ENCODE measurements at regions not wholly inside any gene's neighbourhood (a gene's known extent, or its start where the extent isn't known, plus 50 kb on each side); places are given as distances from the start of the nearest gene placed in this dataset.
"Not testable (repeated sequence)": the region's sequence is repeated elsewhere in the genome, so short reads cannot be mapped to it uniquely, and the experiment has no call there.

- Mint-ChIP-seq H3K27ac (no peak overlapping the region), H3K4me1 (no peaks in the 10 kb centered on the region), H3K9me3 (no peaks in the 10 kb centered on the region), H3K27me3 (peaks cover 3% of the 10 kb centered on the region), H3K4me3 (no peak overlapping the region), H3K36me3 (ENCODE audit: low read depth) (no peaks in the 10 kb centered on the region)
- no peak for DNase-seq
- no peak for ATAC-seq
These were observed 434.0 kb upstream of the MEIS1 start for GRCh38 chr2:66000901-66001300.

- Mint-ChIP-seq H3K4me1 (no peaks in the 10 kb centered on the region), H3K9me3 (no peaks in the 10 kb centered on the region), H3K36me3 (ENCODE audit: low read depth) (no peaks in the 10 kb centered on the region), H3K4me3 (no peak overlapping the region), H3K27ac (no peak overlapping the region), H3K27me3 (peaks cover 2% of the 10 kb centered on the region)
- DNase-seq (no peak), ATAC-seq (no peak)
These were observed 435.1 kb upstream of the MEIS1 start for GRCh38 chr2:65999796-66000195.

- Mint-ChIP-seq H3K9me3 (no peaks in the 10 kb centered on the region), H3K27ac (no peak overlapping the region), H3K4me3 (no peak overlapping the region), H3K36me3 (ENCODE audit: low read depth) (no peaks in the 10 kb centered on the region), H3K27me3 (no peaks in the 10 kb centered on the region), H3K4me1 (no peaks in the 10 kb centered on the region)
- ATAC-seq (no peak), DNase-seq (no peak)
These were observed 435.8 kb upstream of the MEIS1 start for GRCh38 chr2:65999103-65999502.

- no peaks in the 10 kb centered on the region for H3K36me3 Mint-ChIP-seq (ENCODE audit: low read depth)
- DNase-seq: no peak
- no peak for ATAC-seq
- no peak overlapping the region for H3K4me3 Mint-ChIP-seq
- H3K4me1 Mint-ChIP-seq: no peaks in the 10 kb centered on the region
- no peak overlapping the region for H3K27ac Mint-ChIP-seq
- H3K27me3 Mint-ChIP-seq: no peaks in the 10 kb centered on the region
- H3K9me3 Mint-ChIP-seq: no peaks in the 10 kb centered on the region
These were observed 437.0 kb upstream of the MEIS1 start for GRCh38 chr2:65997961-65998360.

GRCh38 chr2:65992198-65992554 lies 442.7 kb upstream of the MEIS1 start:
- no peaks in the 10 kb centered on the region for H3K36me3 Mint-ChIP-seq (ENCODE audit: low read depth)
- H3K4me1 Mint-ChIP-seq: no peaks in the 10 kb centered on the region
- H3K9me3 Mint-ChIP-seq: peaks cover 4% of the 10 kb centered on the region
- H3K27ac Mint-ChIP-seq: no peak overlapping the region
- ATAC-seq (no peak), DNase-seq (no peak)
- H3K4me3 Mint-ChIP-seq: no peak overlapping the region
- H3K27me3 Mint-ChIP-seq: no peaks in the 10 kb centered on the region

GRCh38 chr2:65991381-65992197 lies 443.3 kb upstream of the MEIS1 start:
- Mint-ChIP-seq H3K4me3 (no peak overlapping the region), H3K27me3 (no peaks in the 10 kb centered on the region), H3K9me3 (peaks cover 4% of the 10 kb centered on the region), H3K4me1 (no peaks in the 10 kb centered on the region), H3K27ac (no peak overlapping the region), H3K36me3 (ENCODE audit: low read depth) (no peaks in the 10 kb centered on the region)
- DNase-seq (no peak), ATAC-seq (no peak)

- ATAC-seq: no peak
- Mint-ChIP-seq H3K4me1 (no peaks in the 10 kb centered on the region), H3K27ac (no peak overlapping the region), H3K4me3 (no peak overlapping the region), H3K27me3 (no peaks in the 10 kb centered on the region), H3K36me3 (ENCODE audit: low read depth) (no peaks in the 10 kb centered on the region), H3K9me3 (peaks cover 4% of the 10 kb centered on the region)
- DNase-seq: no peak
These were observed 448.9 kb upstream of the MEIS1 start for GRCh38 chr2:65985986-65986385.

GRCh38 chr2:65980531-65980930 lies 454.4 kb upstream of the MEIS1 start:
- DNase-seq (no peak), ATAC-seq (no peak)
- H3K9me3 Mint-ChIP-seq: no peaks in the 10 kb centered on the region
- H3K27ac Mint-ChIP-seq: no peak overlapping the region
- no peak overlapping the region for H3K4me3 Mint-ChIP-seq
- H3K4me1 Mint-ChIP-seq: no peaks in the 10 kb centered on the region
- no peaks in the 10 kb centered on the region for H3K27me3 Mint-ChIP-seq
- H3K36me3 Mint-ChIP-seq (ENCODE audit: low read depth): no peaks in the 10 kb centered on the region

- DNase-seq (no peak), ATAC-seq (no peak)
- H3K27me3 Mint-ChIP-seq: no peaks in the 10 kb centered on the region
- no peaks in the 10 kb centered on the region for H3K4me1 Mint-ChIP-seq
- H3K4me3 Mint-ChIP-seq: no peak overlapping the region
- H3K27ac Mint-ChIP-seq: no peak overlapping the region
- no peaks in the 10 kb centered on the region for H3K9me3 Mint-ChIP-seq
- H3K36me3 Mint-ChIP-seq (ENCODE audit: low read depth): no peaks in the 10 kb centered on the region
These were observed 455.5 kb upstream of the MEIS1 start for GRCh38 chr2:65979446-65979845.

- Mint-ChIP-seq H3K4me1 (no peaks in the 10 kb centered on the region), H3K27me3 (no peaks in the 10 kb centered on the region), H3K27ac (no peak overlapping the region), H3K4me3 (no peak overlapping the region), H3K36me3 (ENCODE audit: low read depth) (no peaks in the 10 kb centered on the region), H3K9me3 (no peaks in the 10 kb centered on the region)
- no peak for ATAC-seq
- DNase-seq: no peak
These were observed 460.7 kb upstream of the MEIS1 start for GRCh38 chr2:65974067-65974723.

GRCh38 chr2:65969161-65969560 lies 465.8 kb upstream of the MEIS1 start:
- DNase-seq: no peak
- Mint-ChIP-seq H3K36me3 (ENCODE audit: low read depth) (no peaks in the 10 kb centered on the region), H3K4me1 (no peaks in the 10 kb centered on the region), H3K4me3 (no peak overlapping the region), H3K27me3 (no peaks in the 10 kb centered on the region), H3K9me3 (no peaks in the 10 kb centered on the region), H3K27ac (no peak overlapping the region)
- ATAC-seq: no peak

GRCh38 chr2:65963303-65963702 lies 471.6 kb upstream of the MEIS1 start:
- H3K36me3 Mint-ChIP-seq (ENCODE audit: low read depth); H3K9me3 Mint-ChIP-seq; H3K4me3 Mint-ChIP-seq; H3K4me1 Mint-ChIP-seq; H3K27ac Mint-ChIP-seq; ATAC-seq; H3K27me3 Mint-ChIP-seq; DNase-seq: not testable (repeated sequence)

GRCh38 chr2:65960953-65961352 lies 474.0 kb upstream of the MEIS1 start:
- Mint-ChIP-seq H3K36me3 (ENCODE audit: low read depth) (no peaks in the 10 kb centered on the region), H3K4me3 (no peak overlapping the region), H3K4me1 (no peaks in the 10 kb centered on the region), H3K9me3 (peaks cover 10% of the 10 kb centered on the region), H3K27me3 (no peaks in the 10 kb centered on the region), H3K27ac (no peak overlapping the region)
- DNase-seq (no peak), ATAC-seq (no peak)

GRCh38 chr2:65957886-65958285 lies 477.0 kb upstream of the MEIS1 start:
- DNase-seq: no peak
- H3K4me3 Mint-ChIP-seq: no peak overlapping the region
- H3K36me3 Mint-ChIP-seq (ENCODE audit: low read depth): no peaks in the 10 kb centered on the region
- no peak overlapping the region for H3K27ac Mint-ChIP-seq
- H3K27me3 Mint-ChIP-seq: no peaks in the 10 kb centered on the region
- H3K4me1 Mint-ChIP-seq: no peaks in the 10 kb centered on the region
- no peak for ATAC-seq
- peaks cover 10% of the 10 kb centered on the region for H3K9me3 Mint-ChIP-seq

GRCh38 chr2:65957454-65957853 lies 477.5 kb upstream of the MEIS1 start:
- Mint-ChIP-seq H3K4me1 (no peaks in the 10 kb centered on the region), H3K27ac (no peak overlapping the region), H3K4me3 (no peak overlapping the region), H3K36me3 (ENCODE audit: low read depth) (no peaks in the 10 kb centered on the region), H3K9me3 (peaks cover 6% of the 10 kb centered on the region), H3K27me3 (no peaks in the 10 kb centered on the region)
- DNase-seq (no peak), ATAC-seq (no peak)

Data from activated naive CD8-positive, alpha-beta T cell treated with anti-CD3 and anti-CD28 coated beads, Interleukin-2, amount 50 U/mL, for 24 hours (primary cell).